HG03175 (cell line): ENCODE measurements at regions not wholly inside any gene's neighbourhood (a gene's known extent, or its start where the extent isn't known, plus 50 kb on each side); places are given as distances from the start of the nearest gene placed in this dataset.
A peak's percentile ranks its signal among the peaks of the same experiment; 100 is the strongest.

ENCODE experiments used
- ATAC-seq: cut with Tn5 transposase; IDR thresholded peaks from one replicate; pipeline ENCODE4 v1.9.1; 2021; ENCODE audit warnings: mild to moderate bottlenecking, moderate library complexity; ENCODE audit not compliant: unreplicated experiment

GRCh38 chr2:20523073-20523798 lies 76.4 kb downstream of the RHOB start:
- no peak for ATAC-seq

GRCh38 chr2:20523799-20524187 lies 76.9 kb downstream of the RHOB start:
- ATAC-seq, result no peak

- ATAC-seq, result peak; percentile 66
Measured at GRCh38 chr2:20524412-20525040, 77.7 kb downstream of the RHOB start.

GRCh38 chr2:20525041-20526035 lies 78.5 kb downstream of the RHOB start:
- ATAC-seq, result peak; percentile 95

GRCh38 chr2:20526160-20526559 lies 79.3 kb downstream of the RHOB start:
- ATAC-seq, result no peak

- no peak for ATAC-seq
Measured at GRCh38 chr2:20526708-20527107, 79.8 kb downstream of the RHOB start.

GRCh38 chr2:20528713-20529112 lies 81.8 kb downstream of the RHOB start:
- no peak for ATAC-seq

- no peak for ATAC-seq
Measured at GRCh38 chr2:20530520-20530919, 83.6 kb downstream of the RHOB start.

- no peak for ATAC-seq
Measured at GRCh38 chr2:20531633-20532262, 84.9 kb downstream of the RHOB start.

- ATAC-seq, result no peak
Measured at GRCh38 chr2:20532634-20533437, 86.0 kb downstream of the RHOB start.

- no peak for ATAC-seq
Measured at GRCh38 chr2:20533993-20534622, 87.2 kb downstream of the RHOB start.

GRCh38 chr2:20534913-20535801 lies 88.3 kb downstream of the RHOB start:
- ATAC-seq, result no peak

- no peak for ATAC-seq
Measured at GRCh38 chr2:20536619-20537422, 89.9 kb downstream of the RHOB start.

- ATAC-seq, result no peak
Measured at GRCh38 chr2:20537423-20538307, 90.8 kb downstream of the RHOB start.

GRCh38 chr2:20538308-20539132 lies 91.6 kb downstream of the RHOB start:
- no peak for ATAC-seq

- ATAC-seq, result no peak
Measured at GRCh38 chr2:20539133-20539719, 92.4 kb downstream of the RHOB start.
